ENCODE measurements at regions not wholly inside any gene's neighbourhood (a gene's known extent, or its start where the extent isn't known, plus 50 kb on each side); places are given as distances from the start of the nearest gene placed in this dataset.
A peak's percentile ranks its signal among the peaks of the same experiment; 100 is the strongest.

DNA sequence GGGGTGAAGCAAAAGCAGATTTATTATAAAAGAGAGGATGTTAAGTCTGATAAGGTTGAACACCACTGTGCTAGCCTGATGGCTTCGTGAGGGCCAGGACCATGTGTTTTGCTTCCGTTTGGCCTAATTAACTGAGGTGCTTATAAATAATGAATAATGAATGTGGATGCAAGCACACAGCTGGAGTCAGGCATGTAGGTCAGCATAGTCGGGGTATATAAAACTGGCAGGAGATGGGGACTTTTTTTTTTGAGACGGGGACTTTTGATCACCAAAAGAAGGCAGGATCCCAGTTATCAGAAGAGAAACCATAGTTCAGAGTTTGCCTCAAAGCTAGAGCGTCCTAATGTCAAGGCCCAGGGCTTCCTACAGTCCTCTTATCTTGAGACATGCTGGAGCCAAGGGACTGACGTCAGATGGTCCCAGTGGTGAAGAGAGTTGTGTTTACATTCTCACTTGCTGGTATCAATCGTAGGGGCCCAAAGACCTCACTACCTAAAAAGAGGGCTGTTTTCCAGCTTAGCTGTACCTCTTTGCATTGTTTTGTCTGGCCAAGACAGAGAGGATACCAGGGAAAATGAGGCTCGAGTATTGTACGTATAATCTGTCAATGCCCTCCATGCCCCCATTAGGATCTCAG is 50.4 kb downstream of the RTL9 start:
- no peak for DNase-seq

DNA sequence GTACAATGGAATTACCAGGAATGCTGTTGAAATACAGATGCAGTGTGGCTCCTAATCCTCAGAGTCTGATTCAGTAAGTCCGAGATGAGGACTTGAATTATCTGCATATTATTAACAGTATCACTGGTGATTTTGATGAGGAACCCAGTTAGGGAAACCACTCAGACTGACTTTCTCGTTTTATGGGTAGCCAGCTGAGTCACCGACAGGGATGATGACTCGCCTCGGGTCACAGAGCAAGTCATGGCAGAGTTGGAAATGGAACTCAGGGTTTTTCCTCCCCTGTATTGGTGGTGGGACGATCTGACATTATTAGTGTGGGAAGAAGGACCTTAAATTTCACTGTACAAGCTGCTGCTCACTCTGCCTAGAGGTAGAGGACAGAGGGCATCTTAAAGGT is 51.3 kb downstream of the RTL9 start:
- no peak for DNase-seq

DNA sequence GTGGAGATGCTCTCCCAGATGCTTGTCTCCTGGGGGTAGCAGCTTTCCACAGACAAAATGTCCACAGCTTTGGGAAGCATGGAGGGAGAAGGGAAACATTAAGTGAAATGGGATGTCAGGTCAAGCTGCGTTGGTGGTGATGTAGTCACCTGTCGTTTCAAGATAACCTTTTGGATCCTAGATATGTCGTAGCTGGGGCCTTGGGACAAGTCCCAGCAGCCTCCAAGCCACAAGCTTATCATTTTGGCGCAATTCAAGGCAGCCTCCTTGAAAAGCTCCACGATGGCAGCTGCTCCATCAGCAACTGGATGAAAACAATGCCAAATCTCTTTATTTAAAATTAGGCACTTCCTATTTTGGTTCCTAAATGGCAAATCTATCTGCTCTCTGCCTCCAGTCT is 52.0 kb downstream of the RTL9 start:
- no peak for DNase-seq

DNA sequence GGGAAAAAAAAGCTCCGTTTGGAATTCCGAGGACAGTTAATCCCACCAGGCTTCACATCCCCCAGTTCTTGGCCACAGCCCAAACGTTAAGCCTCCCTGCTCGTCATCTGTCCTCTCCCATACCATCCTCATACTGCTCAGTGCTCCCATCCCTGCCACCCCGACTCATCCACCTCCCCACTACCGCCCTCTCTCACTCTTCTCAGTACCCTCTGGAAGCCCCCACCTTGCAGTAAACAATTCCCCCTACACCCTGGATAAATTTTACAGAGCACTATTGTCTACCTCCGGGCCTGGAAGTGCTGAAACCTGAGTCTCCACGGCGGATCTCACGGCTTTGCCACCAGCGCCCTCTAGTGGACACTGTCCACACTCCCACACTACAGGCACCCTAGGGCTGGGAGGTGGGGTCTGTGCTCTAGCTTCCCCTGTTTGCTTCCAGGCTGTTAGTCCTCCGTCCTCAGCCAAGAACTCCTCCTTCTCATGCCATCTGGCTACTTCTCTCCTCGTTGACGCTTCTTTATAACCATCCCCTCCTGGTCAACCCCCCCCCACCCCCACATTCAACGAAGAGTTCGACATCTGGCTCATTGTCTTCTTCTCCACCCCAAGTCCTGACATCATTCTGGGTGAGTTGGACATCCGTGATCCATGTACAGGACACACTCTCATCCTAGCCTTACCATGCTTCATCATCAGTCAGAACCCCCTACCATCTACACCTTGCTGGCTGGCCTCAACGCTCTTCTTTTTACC is 54.5 kb downstream of the RTL9 start:
- peak; percentile 53 for DNase-seq

DNA sequence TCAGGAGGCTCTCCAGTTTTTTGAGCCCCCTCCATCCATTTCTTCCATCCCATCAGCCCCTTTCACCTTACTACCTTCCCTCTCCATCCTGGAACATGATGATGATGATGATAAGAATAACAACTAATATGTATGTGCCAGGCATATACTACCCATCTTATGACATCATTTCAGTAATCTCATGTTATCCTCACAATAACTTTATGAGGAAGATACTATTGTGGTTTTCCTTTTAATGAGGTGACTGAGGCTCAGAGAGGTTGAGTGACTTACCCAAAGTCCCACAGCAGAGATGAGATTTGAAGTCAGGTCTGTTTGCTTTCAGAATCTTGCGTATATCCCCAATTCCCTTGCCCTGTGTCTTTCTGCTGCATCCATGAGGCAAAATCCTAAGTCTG is 55.1 kb downstream of the RTL9 start:
- DNase-seq: no peak

DNA sequence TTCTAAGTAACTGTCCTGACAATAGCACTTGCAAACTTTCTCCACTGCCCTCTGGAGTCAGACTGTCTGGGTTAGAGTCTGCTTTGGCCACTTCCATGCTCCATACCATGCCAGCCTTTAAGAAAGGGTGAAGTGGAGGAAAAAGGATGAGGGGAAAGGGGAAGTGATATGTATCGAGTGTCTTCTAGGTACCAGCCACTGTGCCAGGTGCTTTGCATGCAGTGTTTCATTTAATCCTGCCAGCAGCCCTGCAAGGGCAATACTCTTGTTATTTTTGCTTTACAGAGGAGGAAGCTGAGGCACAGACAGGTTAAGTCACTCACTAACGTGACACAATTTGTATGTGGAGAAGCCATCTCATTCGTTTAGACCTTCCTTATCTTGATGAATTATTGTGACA is 55.6 kb downstream of the RTL9 start:
- DNase-seq: no peak

DNA sequence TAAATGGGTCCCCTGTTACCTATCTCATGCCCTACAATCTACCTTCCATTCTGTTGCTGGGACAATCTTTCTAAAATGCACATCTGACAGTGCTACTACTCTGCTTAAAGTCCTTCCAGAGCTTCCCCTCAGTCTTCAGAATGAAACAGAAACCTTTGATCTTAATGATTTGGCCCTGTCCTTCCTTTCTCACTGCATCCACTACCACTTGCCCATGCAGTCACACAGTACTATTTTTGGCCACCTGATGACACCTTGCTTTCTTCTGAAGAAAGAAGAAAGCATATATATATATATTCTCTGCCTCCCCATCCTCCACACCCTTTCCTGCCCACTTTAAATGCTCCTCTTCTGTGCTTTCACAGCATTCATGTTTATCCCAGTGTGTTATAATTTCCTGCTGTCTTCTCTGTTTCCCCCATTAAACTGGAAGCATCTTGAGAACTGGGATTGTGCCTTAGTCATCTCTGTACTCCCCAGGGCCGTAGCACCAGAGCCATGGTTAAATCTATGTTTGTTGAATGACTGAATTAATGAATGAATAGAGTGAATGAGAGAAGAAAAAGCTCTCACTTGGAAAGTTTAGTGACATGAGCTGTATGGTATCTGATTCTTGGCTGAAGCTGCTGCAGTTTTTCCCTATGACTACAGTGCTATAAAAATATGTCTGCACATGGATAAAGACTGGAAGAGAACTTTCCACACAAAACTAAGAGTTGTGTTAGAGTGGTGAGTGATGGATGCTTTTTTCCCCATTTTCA is 56.2 kb downstream of the RTL9 start:
- DNase-seq: no peak

DNA sequence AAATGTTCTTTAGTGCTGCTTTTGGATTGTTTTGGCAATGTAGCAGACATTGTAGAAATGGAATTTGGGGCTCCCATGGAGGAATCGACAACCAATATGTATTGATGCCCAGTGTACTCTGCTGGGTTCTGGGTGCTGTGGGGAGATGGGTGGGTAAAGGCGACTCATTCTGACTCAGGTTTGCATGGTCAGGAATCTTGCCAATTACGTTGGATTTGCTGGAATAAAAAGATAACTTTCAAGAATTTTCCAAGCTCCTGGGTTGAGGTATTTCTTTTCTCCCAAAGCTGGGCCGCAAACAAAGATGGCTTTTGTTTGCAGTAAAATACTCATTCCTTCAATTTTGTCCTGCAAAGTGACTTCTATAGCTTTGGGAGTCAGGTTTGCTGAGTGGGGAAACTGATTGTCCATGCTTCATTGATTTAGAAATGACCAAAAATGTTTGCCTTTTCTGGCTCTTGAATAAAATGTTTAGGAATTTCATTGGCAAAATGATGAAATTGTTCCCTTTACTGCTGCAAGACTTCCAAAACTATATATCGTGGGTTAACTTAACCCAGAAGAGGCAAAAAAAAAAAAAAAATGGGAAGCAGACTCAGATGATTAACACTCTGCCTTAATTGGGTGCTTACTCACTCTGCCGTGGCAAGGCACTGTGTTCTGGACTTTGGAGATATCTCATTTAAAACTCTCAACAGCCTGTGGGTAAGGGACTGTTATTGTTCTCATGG is 57.0 kb downstream of the RTL9 start:
- no peak for DNase-seq

DNA sequence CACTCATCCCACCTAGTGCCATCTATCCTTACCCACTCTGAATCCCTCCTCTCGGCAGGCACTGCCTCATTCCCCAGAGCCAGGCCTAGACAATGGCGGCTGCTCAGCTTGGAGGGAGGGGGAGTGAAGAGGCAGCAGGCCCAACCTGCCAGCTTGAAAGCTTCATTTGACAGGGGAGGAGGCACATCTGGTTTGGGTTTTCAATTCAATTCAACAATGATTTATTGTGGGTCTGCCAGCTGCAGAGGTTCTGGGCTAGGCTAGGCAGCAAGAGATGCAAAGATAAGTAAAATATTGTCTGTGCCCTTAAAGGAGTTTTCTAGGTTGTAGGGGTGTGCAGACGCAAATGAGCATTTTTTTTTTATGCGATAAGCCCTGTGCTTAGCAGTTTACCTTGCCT is 58.5 kb downstream of the RTL9 start:
- no peak for DNase-seq

DNA sequence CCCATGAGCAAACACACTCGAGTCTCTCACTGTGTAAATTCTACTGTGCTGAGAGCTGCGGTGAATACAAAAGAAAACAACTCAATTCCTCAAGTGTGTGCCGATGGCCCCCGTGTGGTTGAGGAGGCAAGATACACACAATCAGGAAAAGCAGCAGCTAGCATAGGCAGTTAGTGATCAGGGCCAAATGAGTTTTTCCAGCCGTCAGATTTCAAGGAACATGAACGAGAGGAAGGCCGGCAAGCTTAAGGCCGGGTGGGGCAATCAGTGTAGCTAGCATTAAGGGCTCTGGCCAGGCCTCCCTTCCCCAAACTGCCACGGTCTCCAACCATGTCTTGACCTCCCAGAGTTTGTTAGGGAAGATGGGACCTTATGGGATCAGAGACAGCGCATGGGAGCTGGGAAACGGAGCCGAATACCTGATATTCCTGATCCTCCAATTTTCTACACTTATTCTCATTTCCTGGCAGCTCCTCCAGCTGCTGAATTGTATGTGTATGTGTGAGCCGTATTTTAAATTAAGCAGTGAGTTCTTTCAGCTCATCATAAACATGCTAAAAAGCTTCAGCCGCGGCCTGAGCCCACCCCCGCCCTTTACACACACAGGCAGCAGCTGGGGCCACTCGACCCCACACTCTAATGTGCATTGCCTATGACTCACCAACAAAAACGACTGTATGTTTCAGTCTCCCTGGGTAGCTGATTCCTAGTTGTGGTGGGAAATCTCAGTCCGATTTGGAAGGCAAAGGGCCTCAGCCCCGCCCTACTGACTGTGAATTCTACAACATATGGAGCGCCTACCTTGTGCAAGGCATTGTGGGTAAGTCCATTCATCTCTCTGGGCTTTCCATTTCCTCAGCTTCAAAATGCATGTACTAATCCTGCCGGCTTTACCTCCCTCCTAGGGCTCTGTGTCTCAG is 59.9 kb downstream of the RTL9 start:
- peak; percentile 36 for DNase-seq

DNA sequence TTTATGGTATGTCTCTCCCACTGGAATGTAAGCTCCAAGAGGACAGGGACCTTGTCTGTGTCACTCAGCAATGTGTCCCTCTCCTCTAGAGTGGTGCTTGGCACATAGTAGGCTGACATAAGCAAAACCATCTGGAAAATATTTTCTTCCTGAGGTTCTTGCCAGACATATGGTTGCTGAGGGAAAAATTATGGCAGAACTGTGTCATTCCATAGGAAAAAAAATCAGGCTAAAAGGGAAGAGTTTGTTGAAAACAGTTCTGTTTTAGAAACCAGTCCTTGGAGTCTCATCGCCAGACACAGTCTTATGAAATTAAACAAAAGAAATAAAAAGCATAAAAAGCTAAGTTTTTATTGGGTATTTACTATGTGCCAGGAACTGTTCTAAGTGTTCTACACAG is 60.9 kb downstream of the RTL9 start:
- no peak for DNase-seq

DNA sequence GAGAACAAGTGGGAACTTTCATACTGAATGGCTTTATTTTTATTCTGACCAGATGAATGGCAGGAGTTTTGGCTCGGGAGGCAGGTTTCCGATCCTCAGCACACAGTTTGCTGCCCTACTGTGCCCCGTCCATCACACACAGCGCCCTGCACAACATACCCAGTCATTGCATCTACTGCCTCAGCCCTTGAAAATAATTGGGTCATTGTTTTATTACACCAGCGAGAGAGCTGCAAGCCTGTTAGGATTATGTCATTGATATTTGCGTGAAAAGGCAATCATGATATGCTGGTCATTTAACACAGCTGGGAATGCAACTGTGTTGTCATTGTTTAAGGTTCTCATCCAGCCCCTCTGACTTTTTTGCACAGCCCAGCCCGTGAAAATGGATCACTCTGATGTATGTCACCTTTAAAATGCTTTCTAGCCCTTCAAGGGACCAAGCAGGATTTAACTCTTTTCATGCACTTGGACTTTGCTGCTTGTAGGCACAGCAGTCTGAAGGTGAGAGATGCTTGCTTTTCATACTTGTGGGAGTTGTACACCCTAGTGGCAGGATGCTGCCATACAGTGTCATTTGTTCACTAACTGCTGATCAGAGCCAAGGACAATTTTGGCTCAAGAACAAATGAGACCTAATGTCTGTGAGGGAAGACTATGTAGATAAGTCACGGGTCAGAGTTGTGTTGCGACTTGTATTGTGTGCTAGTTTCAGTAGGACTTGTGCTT is 62.3 kb downstream of the RTL9 start:
- no peak for DNase-seq

DNA sequence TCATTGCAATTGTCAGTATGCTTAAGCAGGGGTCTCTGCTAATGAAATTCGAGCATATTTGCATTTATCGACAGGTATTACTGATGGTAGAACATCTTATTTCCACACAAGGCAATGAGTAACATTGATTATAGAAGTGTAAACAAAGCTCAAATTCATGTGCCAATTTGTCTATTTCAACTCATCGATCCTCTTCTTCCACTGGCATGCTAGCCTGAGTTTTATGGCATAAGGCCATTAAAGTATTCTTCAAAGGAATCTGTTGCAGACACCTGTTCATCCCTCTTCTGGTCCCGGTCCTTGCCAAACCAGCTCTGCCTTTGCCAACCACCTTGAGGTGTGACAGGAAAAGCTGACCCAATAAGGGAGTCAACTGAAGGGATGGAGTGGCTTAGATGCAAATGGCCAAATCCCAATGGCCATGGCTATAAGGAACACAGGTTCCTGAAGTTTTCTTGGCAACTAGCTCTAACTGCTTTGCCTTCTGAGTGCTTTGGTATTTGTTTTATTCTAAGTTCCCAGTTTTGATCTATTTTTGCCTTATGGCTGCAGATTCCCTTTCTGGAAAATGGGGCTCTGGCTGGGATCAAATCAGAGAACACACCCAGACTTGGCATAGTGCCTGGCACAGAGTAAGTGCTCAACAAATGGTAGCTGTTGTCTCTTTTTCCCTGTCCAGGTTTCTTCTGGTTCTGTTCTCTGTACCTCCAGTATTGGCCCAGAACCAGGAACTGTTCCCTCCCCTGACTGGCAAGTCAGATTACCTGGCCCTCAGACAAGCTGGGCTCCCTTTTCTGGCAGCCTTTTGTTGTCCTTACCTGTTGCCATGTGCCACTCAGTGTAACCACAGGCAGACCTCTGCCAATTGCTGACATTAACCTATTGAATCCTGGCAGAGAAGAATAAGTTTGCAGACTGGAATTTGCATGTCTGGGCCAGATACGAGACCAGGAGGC is 63.1 kb downstream of the RTL9 start:
- no peak for DNase-seq

DNA sequence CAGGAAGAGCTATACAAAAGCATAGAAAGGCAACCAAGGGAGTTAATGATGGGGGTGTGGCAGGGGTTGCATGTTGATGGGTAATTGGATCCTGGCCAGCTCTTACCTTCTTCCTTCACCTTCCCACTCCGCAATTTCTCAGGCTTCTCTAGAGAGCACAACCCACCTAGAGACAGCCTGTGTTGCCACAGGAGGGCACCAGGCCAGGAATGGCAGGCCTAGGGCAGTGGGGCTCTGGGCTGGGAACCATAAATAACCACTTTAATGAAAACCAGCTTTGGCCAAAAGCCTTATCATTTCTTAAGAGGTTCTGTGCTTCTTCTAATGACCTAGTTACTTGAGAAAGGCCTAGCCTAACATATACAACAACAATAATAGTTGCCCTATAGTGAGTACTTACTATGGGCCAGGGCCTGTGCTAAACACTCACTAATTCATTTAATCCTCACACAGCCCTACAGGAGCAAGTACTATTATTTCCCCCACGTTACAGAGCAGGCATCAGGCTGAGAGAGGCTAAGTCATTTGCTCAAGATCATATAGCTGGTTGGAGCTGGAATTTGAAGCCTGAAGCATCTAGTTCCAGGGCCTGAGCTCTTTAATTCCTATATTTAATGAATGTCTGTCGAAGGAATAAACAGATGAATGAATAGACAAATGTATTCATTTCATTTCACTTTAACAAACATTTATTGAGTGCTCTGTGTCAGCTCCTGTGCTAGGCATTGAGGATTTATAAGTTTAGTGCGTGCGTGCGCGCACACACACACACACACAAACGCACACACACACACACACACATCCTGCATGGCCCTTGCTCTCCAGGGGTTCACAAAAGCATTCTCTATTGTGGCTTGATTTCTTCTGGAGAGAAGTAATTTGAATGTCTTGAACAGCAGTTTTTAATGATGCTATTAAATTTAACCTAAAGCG is 66.8 kb downstream of the RTL9 start:
- no peak for DNase-seq

DNA sequence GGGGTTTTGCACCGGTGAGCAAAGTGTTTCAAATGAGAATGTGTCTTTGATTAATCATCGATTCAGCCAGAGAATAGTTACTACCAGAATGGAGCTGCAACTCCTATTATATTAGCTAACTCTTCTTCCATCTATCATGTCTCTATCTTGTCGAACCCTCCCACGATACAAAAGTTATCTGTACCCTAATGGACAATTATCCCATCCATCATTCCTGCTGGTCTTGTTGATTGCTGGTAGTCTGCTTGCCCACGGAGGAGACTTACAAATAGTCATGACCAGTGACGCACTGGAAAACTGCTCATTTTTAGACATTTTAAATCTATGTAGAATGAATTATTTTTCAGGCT is 67.5 kb downstream of the RTL9 start:
- no peak for DNase-seq

DNA sequence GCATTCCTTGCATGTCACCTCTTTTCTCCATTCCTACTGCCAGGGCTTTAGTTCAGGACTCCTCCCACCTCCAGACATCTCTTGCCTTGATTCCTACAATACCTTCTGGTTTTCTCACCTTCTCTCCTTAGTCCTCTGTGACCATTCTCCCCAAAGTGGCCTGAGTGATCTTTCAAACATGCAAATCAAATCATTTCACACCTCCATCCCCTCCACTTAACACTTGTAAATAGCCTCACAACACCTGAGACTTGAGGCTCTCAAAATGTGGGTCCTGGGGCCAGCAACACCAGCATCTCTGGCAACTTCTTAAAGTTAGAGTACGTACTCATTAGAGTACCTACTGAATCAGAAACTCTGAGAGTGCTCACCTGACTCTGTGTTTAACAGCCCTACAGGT is 68.4 kb downstream of the RTL9 start:
- DNase-seq: no peak

DNA sequence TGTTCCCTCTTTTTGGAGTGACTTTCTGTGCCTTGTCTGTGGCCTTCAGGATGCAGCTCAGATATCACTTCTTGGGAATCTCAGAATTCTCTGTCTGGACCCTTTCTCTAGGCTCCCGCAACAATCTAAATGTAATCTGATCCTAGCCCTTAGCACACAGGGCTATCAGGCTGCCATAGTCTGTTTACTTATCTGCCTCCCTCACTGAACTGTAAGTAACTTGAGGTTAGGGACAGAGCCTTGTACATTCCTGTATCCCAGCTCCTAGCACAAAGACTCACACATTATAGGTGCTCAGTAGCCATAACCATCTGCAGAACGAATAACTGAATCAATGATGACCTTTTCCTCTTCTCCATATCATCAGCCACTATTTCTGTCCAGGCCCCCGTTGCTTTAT is 69.5 kb downstream of the RTL9 start:
- no peak for DNase-seq

DNA sequence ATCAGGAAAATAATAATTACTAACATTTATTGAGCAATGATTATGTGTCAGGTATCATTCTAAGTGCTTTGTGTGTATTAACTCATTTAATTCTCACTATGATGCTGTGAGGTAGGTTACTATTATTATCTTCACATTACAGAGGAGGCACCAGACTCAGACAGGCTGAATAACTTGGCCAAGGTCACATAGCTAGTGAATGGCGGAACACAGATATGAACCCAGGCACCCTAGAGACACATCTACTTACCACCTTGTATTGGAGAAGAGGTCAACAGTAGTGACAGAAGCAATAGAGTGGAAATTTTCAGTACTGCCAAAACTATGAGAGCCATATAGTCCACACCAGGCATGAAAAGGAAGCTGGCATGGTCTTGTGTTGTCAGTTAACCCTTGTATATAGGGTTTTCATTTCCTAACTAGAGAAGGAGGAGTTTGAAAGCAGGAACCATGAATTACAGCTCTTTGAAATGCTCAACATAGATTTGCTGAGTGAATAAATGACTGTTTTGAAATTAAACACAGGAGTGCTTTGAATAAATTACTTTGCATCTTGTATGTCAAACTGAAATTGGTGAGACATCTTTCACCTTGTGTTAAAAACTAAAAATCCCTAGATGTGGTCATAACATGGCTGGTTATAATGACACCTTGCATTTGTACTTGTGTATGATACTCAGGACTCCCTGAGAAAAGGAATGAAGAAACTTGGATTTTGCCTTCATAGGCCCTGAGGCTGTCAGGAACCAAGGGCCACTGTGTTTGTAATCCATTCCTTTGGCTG is 71.8 kb downstream of the RTL9 start:
- no peak for DNase-seq

All from NCI-H446 treated with DMSO at 0.1 percent for 48 hours (cell line).